PC-9 (cell line): ENCODE measurements at regions not wholly inside any gene's neighbourhood (a gene's known extent, or its start where the extent isn't known, plus 50 kb on each side); places are given as distances from the start of the nearest gene placed in this dataset.

Experiments used
- BruUV-seq: library from RNA; stranded (reverse); fragments of 400-500 nt; replicated peaks from 2 replicates; lab custom pipeline; 2021; lab: Mats Ljungman, UMichigan
- CTCF ChIA-PET: fragments of 300-600 bp; sonication (Branson Sonifier 250); formaldehyde crosslinking; loops from one replicate; lab custom pipeline; 2022; ENCODE audit warnings: antibody characterized with exemption; lab: Charles Lee
- POLR2A ChIA-PET: fragments of 300-600 bp; sonication (Branson Sonifier 250); formaldehyde crosslinking; loops from one replicate; lab custom pipeline; 2022; ENCODE audit warnings: antibody characterized with exemption; ENCODE audit not compliant: unreplicated experiment; lab: Charles Lee
- DNase-seq, 2 experiments: peaks; one replicate each; pipeline versions ENCODE4 v3.0.0 to v3.0.0-alpha.2; 2015 to 2022; ENCODE audit warnings: mixed read lengths in 1 of 2
- H2AFZ ChIP-seq: fragments of 200-600 bp; sonication (generic); 2 replicates; pipeline ENCODE4 v1.8.1; 2017; ENCODE audit warnings: antibody characterized with exemption
- H3F3A ChIP-seq: fragments of 200-600 bp; sonication (generic); 2 replicates; pipeline ENCODE4 v1.8.1; 2017; ENCODE audit warnings: antibody characterized with exemption, mild to moderate bottlenecking, low read depth; ENCODE audit not compliant: insufficient read depth
- H3K27ac ChIP-seq: fragments of 200-600 bp; sonication (generic); 2 replicates; pipeline ENCODE4 v1.6.1; 2016; ENCODE audit warnings: mixed run types
- H3K27me3 ChIP-seq: fragments of 200-600 bp; sonication (generic); 2 replicates; pipeline ENCODE4 v1.6.1; 2016; ENCODE audit warnings: low read depth, mixed run types; ENCODE audit not compliant: insufficient read depth
- H3K36me3 ChIP-seq: fragments of 200-600 bp; sonication (generic); 2 replicates; pipeline ENCODE4 v1.6.1; 2016; ENCODE audit warnings: low read depth, mixed run types
- H3K4me1 ChIP-seq: fragments of 200-600 bp; sonication (generic); replicated peaks from 2 replicates; pipeline ENCODE4 v1.6.1; 2016; ENCODE audit warnings: mixed run types; ENCODE audit not compliant: insufficient read depth
- H3K4me2 ChIP-seq: fragments of 200-600 bp; sonication (generic); 2 replicates; pipeline ENCODE4 v1.6.1; 2017; ENCODE audit warnings: mixed run types
- H3K4me3 ChIP-seq: fragments of 200-600 bp; sonication (generic); 2 replicates; pipeline ENCODE4 v1.6.1; 2016; ENCODE audit warnings: mixed run types
- H3K79me2 ChIP-seq: fragments of 200-600 bp; sonication (generic); 2 replicates; pipeline ENCODE4 v1.6.1; 2017; ENCODE audit warnings: low read depth, mixed run types
- H3K9me2 ChIP-seq: fragments of 200-600 bp; sonication (generic); 2 replicates; pipeline ENCODE4 v1.8.1; 2017; ENCODE audit warnings: mild to moderate bottlenecking; ENCODE audit not compliant: insufficient read depth
- H3K9me3 ChIP-seq: fragments of 200-600 bp; sonication (generic); 2 replicates; pipeline ENCODE4 v1.8.1; 2016; ENCODE audit warnings: low read depth; ENCODE audit not compliant: insufficient read depth
- H4K20me1 ChIP-seq: fragments of 200-600 bp; sonication (generic); 2 replicates; pipeline ENCODE4 v1.8.1; 2017; ENCODE audit not compliant: insufficient read depth
- CTCF ChIP-seq: fragments of 200-600 bp; sonication (generic); conservative IDR thresholded peaks from 2 replicates; pipeline ENCODE4 v1.6.1; 2017; ENCODE audit warnings: mixed run types, antibody characterized with exemption, mild to moderate bottlenecking, moderate library complexity
- EZH2 ChIP-seq: fragments of 200-600 bp; sonication (generic); IDR thresholded peaks from 2 replicates; pipeline ENCODE4 v1.8.0; 2017; ENCODE audit warnings: antibody characterized with exemption, low read depth
- intact Hi-C: fragments of 100-400 bp; cut with micrococcal nuclease; formaldehyde crosslinking; loops from one replicate; pipeline ENCODE4 v1.10.0; 2022; ENCODE audit not compliant: unreplicated experiment

- TF ChIP-seq CTCF (no peak), EZH2 (no peak)
- DNase-seq: peak in 1 of 2 experiments; percentile 49
- Histone ChIP-seq H3K9me3 (no peaks in the 10 kb centered on the region), H3K4me2 (peak overlapping the region; percentile 12; the same call in 1 of the 2 replicates), H3K9me2 (no peaks in the 10 kb centered on the region), H2AFZ (no peak overlapping the region), H4K20me1 (no peaks in the 10 kb centered on the region), H3K27ac (no peak overlapping the region), H3K27me3 (no peaks in the 10 kb centered on the region), H3K79me2 (no peaks in the 10 kb centered on the region), H3K36me3 (no peaks in the 10 kb centered on the region), H3K4me3 (no peak overlapping the region), H3K4me1 (peaks cover 8% of the 10 kb centered on the region; the same call in 1 of the 2 replicates), H3F3A (no peaks in the 10 kb centered on the region)
- BruUV-seq: no TSS peak
- intact Hi-C loops: no loop called here
- ChIA-PET POLR2A (no interaction called here), CTCF (no interaction called here)
Observed at GRCh38 chr2:13919981-13920382, 712.5 kb upstream of the LRATD1 start.

GRCh38 chr2:13921245-13921644 lies 711.3 kb upstream of the LRATD1 start:
- no peaks in the 10 kb centered on the region for H3K79me2 ChIP-seq
- BruUV-seq: no TSS peak
- no peaks in the 10 kb centered on the region for H4K20me1 ChIP-seq
- no peak for DNase-seq
- no peak overlapping the region for H2AFZ ChIP-seq
- no peak overlapping the region for H3K27ac ChIP-seq
- no peaks in the 10 kb centered on the region for H3K9me3 ChIP-seq
- POLR2A ChIA-PET: no interaction called here
- no peak overlapping the region for H3K4me2 ChIP-seq
- TF ChIP-seq CTCF (no peak), EZH2 (no peak)
- H3K36me3 ChIP-seq: no peaks in the 10 kb centered on the region
- no peak overlapping the region for H3K4me3 ChIP-seq
- CTCF ChIA-PET: no interaction called here
- H3K27me3 ChIP-seq: no peaks in the 10 kb centered on the region
- no peaks in the 10 kb centered on the region for H3F3A ChIP-seq
- no peaks in the 10 kb centered on the region; the same call in 1 of the 2 replicates for H3K9me2 ChIP-seq
- H3K4me1 ChIP-seq: peaks cover 8% of the 10 kb centered on the region; the same call in 1 of the 2 replicates
- intact Hi-C loops: no loop called here

- BruUV-seq: no TSS peak
- ChIA-PET POLR2A (no interaction called here), CTCF (no interaction called here)
- TF ChIP-seq EZH2: no peak
- TF ChIP-seq CTCF: no peak
- DNase-seq: no peak
- Histone ChIP-seq H3K9me2 (no peaks in the 10 kb centered on the region; the same call in 1 of the 2 replicates), H3K4me3 (no peak overlapping the region), H3K27ac (no peak overlapping the region), H2AFZ (no peak overlapping the region), H3K36me3 (no peaks in the 10 kb centered on the region), H4K20me1 (no peaks in the 10 kb centered on the region), H3F3A (no peaks in the 10 kb centered on the region), H3K27me3 (no peaks in the 10 kb centered on the region), H3K4me2 (no peak overlapping the region), H3K4me1 (peaks cover 8% of the 10 kb centered on the region; the same call in 1 of the 2 replicates), H3K9me3 (no peaks in the 10 kb centered on the region), H3K79me2 (no peaks in the 10 kb centered on the region)
- intact Hi-C loops: no loop called here
Observed at GRCh38 chr2:13923823-13924222, 708.7 kb upstream of the LRATD1 start.
